ENCODE measurements at regions not wholly inside any gene's neighbourhood (a gene's known extent, or its start where the extent isn't known, plus 50 kb on each side); places are given as distances from the start of the nearest gene placed in this dataset.

- H3K27ac ChIP-seq, result no peak overlapping the region
- no peaks in the 10 kb centered on the region for H3K79me2 ChIP-seq (ENCODE audit: insufficient read depth)
- no peaks in the 10 kb centered on the region for H4K20me1 ChIP-seq (ENCODE audit: insufficient read depth)
- no peak overlapping the region for H3K9ac ChIP-seq
- in situ Hi-C loops (cut with MboI), result no loop called here
- no peaks in the 10 kb centered on the region for H3K27me3 ChIP-seq (replicated peaks; ENCODE audit: insufficient read depth)
- TF ChIP-seq EZH2phosphoT487 (IDR thresholded peaks at IDR 0.05; ENCODE audit: insufficient read depth, low read depth) (no peak), EZH2 (IDR thresholded peaks at IDR 0.05; ENCODE audit: insufficient read depth, poor library complexity, severe bottlenecking) (no peak)
- H3K4me3 ChIP-seq, result no peak overlapping the region
- WGBS, 2 experiments (ENCODE audit: low coverage in 1 of 2, low lambda C conversion rate in 2 of 2, missing lambda C conversion rate in 2 of 2), result 65 to 71% methylated on average over 8 of the region's 8 CpGs
- H3K4me1 ChIP-seq (ENCODE audit: insufficient read depth), result no peaks in the 10 kb centered on the region
- no peak overlapping the region for H3K4me2 ChIP-seq (ENCODE audit: unreplicated experiment)
- H3F3A ChIP-seq (ENCODE audit: insufficient read depth), result no peaks in the 10 kb centered on the region
- H3K9me3 ChIP-seq (ENCODE audit: low read depth), result no peaks in the 10 kb centered on the region
- no peak for DNase-seq
- H3K9me2 ChIP-seq (ENCODE audit: insufficient read depth), result no peaks in the 10 kb centered on the region
- H2AFZ ChIP-seq, result no peak overlapping the region
- no peaks in the 10 kb centered on the region for H3K36me3 ChIP-seq (ENCODE audit: low read depth)
These were observed 255.7 kb downstream of the CTTN start for GRCh38 chr11:70654016-70654415.

GRCh38 chr11:70655816-70656215, 257.5 kb downstream of the CTTN start:
- Histone ChIP-seq H4K20me1 (ENCODE audit: insufficient read depth) (no peaks in the 10 kb centered on the region), H3K4me1 (ENCODE audit: insufficient read depth) (no peaks in the 10 kb centered on the region), H3K36me3 (ENCODE audit: low read depth) (no peaks in the 10 kb centered on the region), H3K9me2 (ENCODE audit: insufficient read depth) (no peaks in the 10 kb centered on the region), H3K4me2 (ENCODE audit: unreplicated experiment) (no peak overlapping the region), H3K9me3 (ENCODE audit: low read depth) (no peaks in the 10 kb centered on the region), H3K27me3 (replicated peaks; ENCODE audit: insufficient read depth) (no peaks in the 10 kb centered on the region), H3F3A (ENCODE audit: insufficient read depth) (no peaks in the 10 kb centered on the region), H3K79me2 (ENCODE audit: insufficient read depth) (no peaks in the 10 kb centered on the region), H3K4me3 (no peak overlapping the region), H3K27ac (no peak overlapping the region), H3K9ac (no peak overlapping the region), H2AFZ (no peak overlapping the region)
- DNase-seq, result no peak
- 43 to 60% methylated on average over 8 of the region's 8 CpGs for WGBS, 2 experiments (ENCODE audit: low coverage in 1 of 2, low lambda C conversion rate in 2 of 2, missing lambda C conversion rate in 2 of 2)
- TF ChIP-seq EZH2phosphoT487 (IDR thresholded peaks at IDR 0.05; ENCODE audit: insufficient read depth, low read depth) (no peak), EZH2 (IDR thresholded peaks at IDR 0.05; ENCODE audit: insufficient read depth, poor library complexity, severe bottlenecking) (no peak)
- in situ Hi-C loops (cut with MboI), result no loop called here

DNA sequence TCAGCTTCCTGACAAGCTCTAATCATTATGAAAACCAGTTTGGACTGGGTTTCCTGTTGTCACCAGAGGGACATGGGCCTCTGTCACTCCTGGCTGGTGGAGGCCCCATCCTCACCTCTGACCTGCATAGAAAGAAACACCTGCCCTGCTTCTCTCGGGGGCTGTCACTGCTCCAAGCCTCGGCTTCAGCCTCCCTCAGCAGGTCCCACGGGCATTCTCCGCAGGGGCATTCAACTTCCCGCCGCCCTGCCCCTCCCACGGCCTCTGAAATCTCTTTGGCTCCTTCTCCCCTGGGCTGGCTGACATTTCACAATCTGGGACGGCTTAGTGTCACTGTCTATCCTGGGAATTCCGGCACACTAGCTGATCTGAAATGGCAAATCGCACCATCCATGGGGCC, 257.9 kb downstream of the CTTN start:
- H4K20me1 ChIP-seq (ENCODE audit: insufficient read depth), result no peaks in the 10 kb centered on the region
- no peaks in the 10 kb centered on the region for H3F3A ChIP-seq (ENCODE audit: insufficient read depth)
- H3K4me3 ChIP-seq, result no peak overlapping the region
- H3K9me2 ChIP-seq (ENCODE audit: insufficient read depth), result no peaks in the 10 kb centered on the region
- H3K27ac ChIP-seq, result no peak overlapping the region
- H3K4me2 ChIP-seq (ENCODE audit: unreplicated experiment), result no peak overlapping the region
- TF ChIP-seq EZH2 (IDR thresholded peaks at IDR 0.05; ENCODE audit: insufficient read depth, poor library complexity, severe bottlenecking) (no peak), EZH2phosphoT487 (IDR thresholded peaks at IDR 0.05; ENCODE audit: insufficient read depth, low read depth) (no peak)
- H3K9me3 ChIP-seq (ENCODE audit: low read depth), result no peaks in the 10 kb centered on the region
- H3K4me1 ChIP-seq (ENCODE audit: insufficient read depth), result no peaks in the 10 kb centered on the region
- in situ Hi-C loops (cut with MboI), result no loop called here
- DNase-seq, result no peak
- H2AFZ ChIP-seq, result no peak overlapping the region
- WGBS, 2 experiments (ENCODE audit: low coverage in 1 of 2, low lambda C conversion rate in 2 of 2, missing lambda C conversion rate in 2 of 2), result 46 to 52% methylated on average over 10 of the region's 10 CpGs
- no peaks in the 10 kb centered on the region; the same call in 1 of the 2 replicates for H3K27me3 ChIP-seq (replicated peaks; ENCODE audit: insufficient read depth)
- H3K9ac ChIP-seq, result no peak overlapping the region
- H3K36me3 ChIP-seq (ENCODE audit: low read depth), result no peaks in the 10 kb centered on the region
- H3K79me2 ChIP-seq (ENCODE audit: insufficient read depth), result no peaks in the 10 kb centered on the region

DNA sequence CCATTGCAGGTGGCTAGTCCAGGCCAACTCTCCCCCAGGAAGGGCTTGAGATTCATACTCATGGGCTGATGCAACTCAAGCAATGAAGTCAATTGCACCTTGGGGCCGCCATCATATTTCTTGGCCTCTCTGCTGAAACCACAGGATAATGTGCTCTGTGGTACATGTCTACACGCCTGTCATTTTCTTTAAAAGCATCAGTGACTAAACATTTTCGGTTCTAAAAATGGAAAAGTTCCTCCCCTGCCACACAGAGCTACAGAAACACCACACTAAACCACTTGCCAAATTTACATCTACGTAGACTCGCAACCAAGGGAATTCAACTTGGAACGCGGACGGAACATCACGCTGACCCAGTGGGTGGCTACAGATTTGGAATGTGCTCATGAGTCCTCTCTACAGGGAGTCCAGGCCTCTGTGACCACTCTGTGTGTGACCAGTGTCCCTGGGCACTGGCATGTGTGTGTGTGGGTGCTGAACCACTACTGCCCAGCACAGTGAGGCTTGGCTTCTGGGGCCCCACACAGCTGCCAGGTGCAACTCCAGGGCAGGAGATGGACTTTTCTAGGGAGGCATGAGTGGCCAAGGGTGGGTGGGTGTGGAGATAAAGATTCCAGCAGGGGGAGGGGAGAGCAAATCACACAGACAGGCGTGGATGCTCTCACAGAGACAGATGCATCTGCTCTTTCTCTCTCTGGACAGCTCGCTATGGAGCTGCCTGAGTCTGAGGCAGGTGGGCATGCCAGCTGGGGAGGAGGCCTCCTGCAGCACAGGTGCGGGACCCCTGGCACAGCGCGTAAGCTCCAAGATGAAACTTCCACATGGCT, 261.9 kb downstream of the CTTN start:
- H3K9me2 ChIP-seq (ENCODE audit: insufficient read depth), result no peaks in the 10 kb centered on the region
- DNase-seq, result no peak
- TF ChIP-seq EZH2phosphoT487 (IDR thresholded peaks at IDR 0.05; ENCODE audit: insufficient read depth, low read depth) (no peak), EZH2 (IDR thresholded peaks at IDR 0.05; ENCODE audit: insufficient read depth, poor library complexity, severe bottlenecking) (no peak)
- H3K9ac ChIP-seq, result no peak overlapping the region
- no peaks in the 10 kb centered on the region for H3F3A ChIP-seq (ENCODE audit: insufficient read depth)
- no peaks in the 10 kb centered on the region for H4K20me1 ChIP-seq (ENCODE audit: insufficient read depth)
- no peaks in the 10 kb centered on the region for H3K4me1 ChIP-seq (ENCODE audit: insufficient read depth)
- WGBS, 2 experiments (ENCODE audit: low coverage in 1 of 2, low lambda C conversion rate in 2 of 2, missing lambda C conversion rate in 2 of 2), result 77 to 85% methylated on average over 13 to 14 of the region's 14 CpGs
- H3K9me3 ChIP-seq (ENCODE audit: low read depth), result no peaks in the 10 kb centered on the region
- in situ Hi-C loops (cut with MboI), result no loop called here
- no peak overlapping the region for H2AFZ ChIP-seq
- no peaks in the 10 kb centered on the region for H3K79me2 ChIP-seq (ENCODE audit: insufficient read depth)
- no peaks in the 10 kb centered on the region; the same call in 1 of the 2 replicates for H3K27me3 ChIP-seq (replicated peaks; ENCODE audit: insufficient read depth)
- H3K4me2 ChIP-seq (ENCODE audit: unreplicated experiment), result no peak overlapping the region
- H3K27ac ChIP-seq, result no peak overlapping the region
- no peak overlapping the region for H3K4me3 ChIP-seq
- H3K36me3 ChIP-seq (ENCODE audit: low read depth), result no peaks in the 10 kb centered on the region

All from GM23248 (cell line).